CD4-positive, alpha-beta T cell (primary cell): ENCODE measurements at regions not wholly inside any gene's neighbourhood (a gene's known extent, or its start where the extent isn't known, plus 50 kb on each side); places are given as distances from the start of the nearest gene placed in this dataset.
A peak's percentile ranks its signal among the peaks of the same experiment; 100 is the strongest.

Source experiments
- ATAC-seq: fragments of 200-7000 bp; cut with Tn5 transposase; one replicate; pipeline ENCODE4 v1.10.0; 2022; ENCODE audit warnings: mild to moderate bottlenecking; ENCODE audit not compliant: poor library complexity
- CTCF ChIA-PET: fragments of 350-600 bp; sonication (Branson Sonifier 250); formaldehyde crosslinking; loops from one replicate; lab custom pipeline; 2021; ENCODE audit warnings: antibody characterized with exemption, inconsistent platforms; lab: Charles Lee
- POLR2A ChIA-PET: fragments of 350-600 bp; sonication (Branson Sonifier 250); formaldehyde crosslinking; loops from one replicate; lab custom pipeline; 2021; ENCODE audit warnings: antibody characterized with exemption, inconsistent platforms; lab: Charles Lee
- DNase-seq, 14 experiments: peaks; one replicate each; pipeline ENCODE4 v3.0.0-alpha.2; 2013 to 2020; ENCODE audit warnings: mixed read lengths in 2 of 14
- H3K27ac ChIP-seq, 2 donors: one replicate each; pipeline versions ENCODE4 v1.5.1 to v1.7.0; 2013; ENCODE audit warnings: low read length in 2 of 2, low read depth in 1 of 2, mild to moderate bottlenecking in 1 of 2
- H3K27me3 ChIP-seq, 2 experiments: 1 replicate in 1 of 2; 2 replicates in 1 of 2; pipeline versions ENCODE4 v1.6.1 to v1.7.0; 2013; ENCODE audit warnings: low read length in 2 of 2, control low read depth in 1 of 2, mild to moderate bottlenecking in 1 of 2, moderate library complexity in 1 of 2; ENCODE audit not compliant: insufficient read depth in 2 of 2, control insufficient read depth in 1 of 2
- H3K36me3 ChIP-seq: one replicate; pipeline ENCODE4 v1.6.1; 2013; ENCODE audit warnings: low read length, control low read depth; ENCODE audit not compliant: insufficient read depth
- H3K4me1 ChIP-seq: one replicate; pipeline ENCODE4 v1.6.1; 2013; ENCODE audit warnings: low read length, control low read depth; ENCODE audit not compliant: insufficient read depth
- H3K4me3 ChIP-seq: one replicate; pipeline ENCODE4 v1.5.1; 2013; ENCODE audit warnings: mild to moderate bottlenecking, low read length, moderate library complexity
- H3K9me3 ChIP-seq, 2 experiments: 1 replicate in 1 of 2; 2 replicates in 1 of 2; pipeline versions ENCODE4 v1.6.1 to v1.7.0; 2013; ENCODE audit warnings: low read length in 2 of 2, mild to moderate bottlenecking in 2 of 2, control low read depth in 1 of 2, moderate library complexity in 1 of 2; ENCODE audit not compliant: control insufficient read depth in 1 of 2, insufficient read depth in 1 of 2
- H3K27ac Mint-ChIP-seq: one replicate; pipeline ENCODE4 v1.8.0; 2020; ENCODE audit warnings: mixed read lengths
- H3K27me3 Mint-ChIP-seq: one replicate; pipeline ENCODE4 v1.8.0; 2021; ENCODE audit warnings: mixed read lengths
- H3K36me3 Mint-ChIP-seq: one replicate; pipeline ENCODE4 v1.8.0; 2021; ENCODE audit warnings: low read depth, mixed read lengths
- H3K4me1 Mint-ChIP-seq: one replicate; pipeline ENCODE4 v1.8.0; 2021; ENCODE audit warnings: low read depth, mixed read lengths
- H3K4me3 Mint-ChIP-seq: one replicate; pipeline ENCODE4 v1.8.0; 2020; ENCODE audit warnings: mild to moderate bottlenecking, mixed read lengths
- H3K9me3 Mint-ChIP-seq: one replicate; pipeline ENCODE4 v1.8.0; 2020; ENCODE audit warnings: mixed read lengths
- intact Hi-C, 2 experiments: fragments of 100-400 bp; cut with DNase I in 1 of 2; cut with micrococcal nuclease in 1 of 2; formaldehyde crosslinking; loops; one replicate each; pipeline versions ENCODE4 v1.15.1 to v1.9.0; 2023 to 2025; cut with DNase I, micrococcal nuclease
- TF ChIP-seq, protein P1 (sequence below): fragments of 200-600 bp; IDR thresholded peaks from one replicate; pipeline ENCODE4 v1.8.0; 2022; ENCODE audit warnings: antibody characterized with exemption, mild to moderate bottlenecking

DNA sequence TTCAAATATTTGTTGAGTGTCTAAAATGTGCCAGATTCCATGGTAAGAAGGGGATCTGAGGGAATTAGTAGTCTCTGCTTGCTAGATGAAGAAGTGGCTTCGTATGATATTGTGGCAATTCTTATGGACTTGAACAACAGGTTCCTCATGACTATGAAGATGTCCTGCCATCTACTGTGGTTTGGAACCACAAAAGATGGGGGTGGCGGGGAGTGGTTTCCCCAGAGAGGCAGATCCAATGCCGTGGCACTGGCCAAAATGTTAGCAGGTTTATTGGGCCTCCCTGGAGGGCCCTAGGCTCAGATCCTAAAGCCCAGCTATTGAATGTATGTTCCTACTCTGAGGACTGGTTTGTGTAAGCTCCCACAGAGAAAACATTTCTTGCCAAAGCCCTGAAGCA, 120.8 kb downstream of the RGS2 start:
- POLR2A ChIA-PET: no interaction called here
- CTCF ChIA-PET: interaction anchor here (1.0 kb wide), 1 partner anchor 22 kb away, joined by 4 read pairs; no protein-coding TSS in a partner anchor

DNA sequence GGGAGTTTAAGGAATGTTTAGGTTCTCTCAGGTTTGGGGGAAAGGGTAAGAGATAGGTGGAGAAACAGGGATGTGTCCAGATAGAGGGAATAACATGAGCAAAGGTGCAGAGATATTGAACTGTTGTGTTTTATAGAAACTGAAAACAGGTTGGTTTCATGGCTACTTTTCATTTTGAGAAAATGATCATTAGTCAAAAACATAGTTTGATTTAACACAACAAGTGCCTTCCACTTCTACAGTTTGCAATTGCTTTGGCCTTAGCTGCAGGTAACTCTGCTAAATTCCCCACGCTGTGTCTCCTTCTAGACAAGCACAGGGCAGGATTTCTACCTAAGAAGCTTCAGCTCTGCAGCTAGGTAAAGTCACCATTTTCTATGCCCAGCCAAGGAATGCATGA, 124.9 kb downstream of the RGS2 start:
- Mint-ChIP-seq H3K27me3 (no peaks in the 10 kb centered on the region), H3K27ac (no peak overlapping the region), H3K9me3 (no peaks in the 10 kb centered on the region), H3K4me1 (no peaks in the 10 kb centered on the region), H3K36me3 (no peaks in the 10 kb centered on the region), H3K4me3 (no peak overlapping the region)
- CTCF ChIA-PET: no interaction called here
- ATAC-seq: no peak
- Histone ChIP-seq H3K4me1 (no peaks in the 10 kb centered on the region), H3K27me3 (no peaks in the 10 kb centered on the region), H3K36me3 (no peaks in the 10 kb centered on the region), H3K27ac (no peak overlapping the region), H3K4me3 (no peak overlapping the region), H3K9me3 (no peaks in the 10 kb centered on the region)
- TF ChIP-seq, protein P1, sequence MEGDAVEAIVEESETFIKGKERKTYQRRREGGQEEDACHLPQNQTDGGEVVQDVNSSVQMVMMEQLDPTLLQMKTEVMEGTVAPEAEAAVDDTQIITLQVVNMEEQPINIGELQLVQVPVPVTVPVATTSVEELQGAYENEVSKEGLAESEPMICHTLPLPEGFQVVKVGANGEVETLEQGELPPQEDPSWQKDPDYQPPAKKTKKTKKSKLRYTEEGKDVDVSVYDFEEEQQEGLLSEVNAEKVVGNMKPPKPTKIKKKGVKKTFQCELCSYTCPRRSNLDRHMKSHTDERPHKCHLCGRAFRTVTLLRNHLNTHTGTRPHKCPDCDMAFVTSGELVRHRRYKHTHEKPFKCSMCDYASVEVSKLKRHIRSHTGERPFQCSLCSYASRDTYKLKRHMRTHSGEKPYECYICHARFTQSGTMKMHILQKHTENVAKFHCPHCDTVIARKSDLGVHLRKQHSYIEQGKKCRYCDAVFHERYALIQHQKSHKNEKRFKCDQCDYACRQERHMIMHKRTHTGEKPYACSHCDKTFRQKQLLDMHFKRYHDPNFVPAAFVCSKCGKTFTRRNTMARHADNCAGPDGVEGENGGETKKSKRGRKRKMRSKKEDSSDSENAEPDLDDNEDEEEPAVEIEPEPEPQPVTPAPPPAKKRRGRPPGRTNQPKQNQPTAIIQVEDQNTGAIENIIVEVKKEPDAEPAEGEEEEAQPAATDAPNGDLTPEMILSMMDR: no peak
- intact Hi-C loops: no loop called here
- POLR2A ChIA-PET: no interaction called here
- DNase-seq: no peak

More for the DNA sequence above, 120.8 kb downstream of the RGS2 start:
- H3K27me3 ChIP-seq: no peaks in the 10 kb centered on the region
- H3K4me1 Mint-ChIP-seq: no peaks in the 10 kb centered on the region
- H3K36me3 ChIP-seq: no peaks in the 10 kb centered on the region
- intact Hi-C loops: no loop called here
- no peaks in the 10 kb centered on the region for H3K9me3 Mint-ChIP-seq
- H3K36me3 Mint-ChIP-seq: no peaks in the 10 kb centered on the region
- no peak overlapping the region for H3K4me3 Mint-ChIP-seq
- H3K27me3 Mint-ChIP-seq: no peaks in the 10 kb centered on the region
- ATAC-seq: no peak
- DNase-seq: no peak
- no peak overlapping the region for H3K27ac Mint-ChIP-seq
- H3K4me1 ChIP-seq: no peaks in the 10 kb centered on the region
- H3K27ac ChIP-seq: no peak overlapping the region
- H3K4me3 ChIP-seq: no peak overlapping the region
- H3K9me3 ChIP-seq: no peaks in the 10 kb centered on the region
- TF ChIP-seq, protein P1: no peak

DNA sequence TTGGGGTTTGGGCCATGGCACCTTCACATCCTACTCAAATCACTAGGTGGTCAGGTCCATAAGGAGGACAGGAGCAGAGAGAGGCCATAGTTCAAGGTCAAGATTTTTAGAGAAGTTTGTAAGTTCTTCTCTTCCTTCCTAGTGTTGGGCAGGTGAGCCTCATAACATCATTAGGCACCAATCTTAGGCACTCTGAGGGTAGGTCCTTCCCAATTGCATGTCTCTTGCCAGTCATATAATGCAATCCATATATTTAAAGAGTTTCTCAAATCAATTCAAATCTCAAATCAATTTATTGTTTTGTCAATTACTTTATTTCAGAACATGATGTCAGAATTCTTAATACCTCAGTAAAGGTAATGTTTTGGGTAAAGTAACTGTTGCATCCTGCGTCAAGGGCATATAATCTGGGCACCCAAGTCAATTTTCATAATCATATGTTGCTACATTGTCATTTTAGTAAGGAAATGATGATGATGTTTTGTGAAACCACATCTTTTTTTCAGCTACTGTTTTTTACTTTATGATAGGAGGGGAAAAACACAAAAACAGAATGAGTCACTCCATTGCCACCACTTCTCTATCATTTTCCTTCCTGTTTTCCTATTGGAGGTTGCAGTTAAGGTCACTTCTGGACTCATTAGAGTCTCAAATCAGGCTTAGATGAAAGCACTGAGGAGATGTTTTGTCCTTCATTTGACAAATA, 122.7 kb downstream of the UCHL5 start:
- POLR2A ChIA-PET: no interaction called here
- Histone ChIP-seq H3K27me3 (no peaks in the 10 kb centered on the region), H3K4me1 (no peaks in the 10 kb centered on the region), H3K36me3 (no peaks in the 10 kb centered on the region), H3K27ac (no peak overlapping the region), H3K4me3 (no peak overlapping the region), H3K9me3 (no peaks in the 10 kb centered on the region)
- Mint-ChIP-seq H3K4me3 (no peak overlapping the region), H3K36me3 (no peaks in the 10 kb centered on the region), H3K27me3 (no peaks in the 10 kb centered on the region), H3K27ac (no peak overlapping the region), H3K9me3 (no peaks in the 10 kb centered on the region), H3K4me1 (no peaks in the 10 kb centered on the region)
- DNase-seq: peak in 3 of 14 experiments; percentile 31 to 60 (median 47)
- CTCF ChIA-PET: no interaction called here
- intact Hi-C loops: no loop called here
- ATAC-seq: no peak
- TF ChIP-seq, protein P1: no peak
